B cell (primary cell): ENCODE measurements at regions not wholly inside any gene's neighbourhood (a gene's known extent, or its start where the extent isn't known, plus 50 kb on each side); places are given as distances from the start of the nearest gene placed in this dataset.

ENCODE experiments used
- ATAC-seq: fragments of 200-7000 bp; cut with Tn5 transposase; one replicate; pipeline ENCODE4 v1.10.0; 2021; ENCODE audit warnings: low read depth, mild to moderate bottlenecking, moderate number of reproducible peaks, moderate library complexity
- CTCF ChIA-PET: fragments of 350-600 bp; sonication (Branson Sonifier 250); formaldehyde crosslinking; loops from one replicate; lab custom pipeline; 2021; ENCODE audit warnings: antibody characterized with exemption, inconsistent platforms; lab: Charles Lee
- POLR2A ChIA-PET: fragments of 350-600 bp; sonication (Branson Sonifier 250); formaldehyde crosslinking; loops from one replicate; lab custom pipeline; 2021; ENCODE audit warnings: antibody characterized with exemption; lab: Charles Lee
- DNase-seq: peaks from one replicate; pipeline ENCODE4 v3.0.0; 2013
- H2AFZ ChIP-seq: 2 replicates; pipeline ENCODE4 v1.6.1; 2012; ENCODE audit warnings: mild to moderate bottlenecking, low read depth, low read length; ENCODE audit not compliant: insufficient read depth, poor library complexity, severe bottlenecking
- H3K27ac ChIP-seq, 2 donors: 1 replicate in 1 of 2; 2 replicates in 1 of 2; pipeline ENCODE4 v1.5.1; 2012 to 2013; ENCODE audit warnings: low read length in 2 of 2, mild to moderate bottlenecking in 2 of 2, moderate library complexity in 1 of 2
- H3K27me3 ChIP-seq, 4 experiments: fragments of 200-600 bp in 1 of 4; sonication (generic) in 1 of 4; replicated peaks in 1 of 4; 1 replicate in 2 of 4; 2 replicates in 2 of 4; pipeline versions ENCODE4 v1.6.1 to v1.7.0; 2013 to 2016; ENCODE audit warnings: low read length in 3 of 4, mild to moderate bottlenecking in 2 of 4, mixed read lengths in 1 of 4, moderate library complexity in 1 of 4; ENCODE audit not compliant: insufficient read depth in 4 of 4, control insufficient read depth in 3 of 4; ENCODE audit errors: control extremely low read depth in 1 of 4
- H3K36me3 ChIP-seq, 2 experiments: replicated peaks in 1 of 2; 1 replicate in 1 of 2; 2 replicates in 1 of 2; pipeline versions ENCODE4 v1.6.1 to v1.7.1; 2013; ENCODE audit warnings: low read length in 1 of 2; ENCODE audit not compliant: insufficient read depth in 2 of 2, control insufficient read depth in 1 of 2; ENCODE audit errors: control extremely low read depth in 1 of 2, extremely low read depth in 1 of 2
- H3K4me1 ChIP-seq, 2 donors: fragments of 200-600 bp in 1 of 2; sonication (generic) in 1 of 2; 1 replicate in 1 of 2; 2 replicates in 1 of 2; pipeline versions ENCODE4 v1.5.1 to v1.6.1; 2013 to 2017; ENCODE audit warnings: low read length in 2 of 2; ENCODE audit not compliant: control insufficient read depth in 2 of 2, insufficient read depth in 2 of 2
- H3K4me2 ChIP-seq: replicated peaks from 2 replicates; pipeline ENCODE3; 2012; ENCODE audit warnings: mild to moderate bottlenecking, low read depth, low read length; ENCODE audit not compliant: poor library complexity, severe bottlenecking
- H3K4me3 ChIP-seq, 5 experiments: fragments of 200-600 bp in 1 of 5; sonication (generic) in 1 of 5; 1 replicate in 3 of 5; 2 replicates in 2 of 5; pipeline versions ENCODE4 v1.5.1 to v1.7.0; 2011 to 2016; ENCODE audit warnings: low read length in 4 of 5, mild to moderate bottlenecking in 4 of 5, low read depth in 2 of 5, control low read depth in 1 of 5, moderate library complexity in 1 of 5; ENCODE audit not compliant: insufficient read depth in 1 of 5; ENCODE audit errors: control extremely low read depth in 1 of 5, extremely low read depth in 1 of 5
- H3K79me2 ChIP-seq: fragments of 200-600 bp; sonication (generic); one replicate; pipeline ENCODE4 v1.6.0; 2016; ENCODE audit warnings: low read length; ENCODE audit not compliant: control insufficient read depth, insufficient read depth
- H3K9ac ChIP-seq: fragments of 200-600 bp; sonication (generic); 2 replicates; pipeline ENCODE4 v1.6.1; 2017; ENCODE audit warnings: mild to moderate bottlenecking, low read length, moderate library complexity
- H3K9me3 ChIP-seq, 3 donors: one replicate each; pipeline versions ENCODE4 v1.6.1 to v1.7.1; 2013; ENCODE audit warnings: low read length in 2 of 3; ENCODE audit not compliant: control insufficient read depth in 2 of 3, insufficient read depth in 1 of 3; ENCODE audit errors: control extremely low read depth in 1 of 3
- H4K20me1 ChIP-seq: 2 replicates; pipeline ENCODE4 v1.6.0; 2012; ENCODE audit warnings: mild to moderate bottlenecking, low read length; ENCODE audit not compliant: insufficient read depth, control insufficient read depth, poor library complexity, severe bottlenecking
- H3K27ac Mint-ChIP-seq: one replicate; pipeline ENCODE4 v1.8.0; 2021; ENCODE audit warnings: mixed read lengths
- H3K27me3 Mint-ChIP-seq: one replicate; pipeline ENCODE4 v1.8.0; 2021; ENCODE audit warnings: mixed read lengths
- H3K4me1 Mint-ChIP-seq: one replicate; pipeline ENCODE4 v1.8.0; 2021; ENCODE audit warnings: mixed read lengths
- H3K4me3 Mint-ChIP-seq: one replicate; pipeline ENCODE4 v1.8.0; 2021; ENCODE audit warnings: mixed read lengths
- H3K9me3 Mint-ChIP-seq: one replicate; pipeline ENCODE4 v1.8.0; 2022; ENCODE audit warnings: mixed read lengths; ENCODE audit not compliant: insufficient read depth
- CTCF ChIP-seq: fragments of 200-600 bp; IDR thresholded peaks from one replicate; pipeline ENCODE4 v1.8.0; 2022; ENCODE audit warnings: antibody characterized with exemption, mild to moderate bottlenecking
- EZH2 ChIP-seq: IDR thresholded peaks from 2 replicates; pipeline ENCODE4 v1.6.1; 2012; ENCODE audit warnings: borderline replicate concordance, low read depth, mild to moderate bottlenecking, moderate library complexity, low read length; ENCODE audit not compliant: insufficient read depth, poor library complexity, severe bottlenecking
- whole genome bisulfite sequencing: methylation state at CpG from one replicate; pipeline ENCODE4 v1.1.5; 2013; ENCODE audit warnings: missing lambda C conversion rate; ENCODE audit not compliant: insufficient coverage; 5-methylcytosine and 5-hydroxymethylcytosine counted together
- intact Hi-C: fragments of 100-400 bp; cut with micrococcal nuclease; formaldehyde crosslinking; loops from one replicate; pipeline ENCODE4 v1.10.0; 2022

- Histone ChIP-seq H3K27ac (no peak overlapping the region), H3K9ac (no peak overlapping the region), H3K79me2 (no peaks in the 10 kb centered on the region), H4K20me1 (no peaks in the 10 kb centered on the region), H3K9me3 (no peaks in the 10 kb centered on the region), H3K27me3 (no peaks in the 10 kb centered on the region), H3K36me3 (no peaks in the 10 kb centered on the region), H2AFZ (no peak overlapping the region), H3K4me2 (no peak overlapping the region), H3K4me3 (no peak overlapping the region), H3K4me1 (peaks cover 11 to 23% of the 10 kb centered on the region in 2 donors)
- H3K4me1 Mint-ChIP-seq: peaks cover 47% of the 10 kb centered on the region
- intact Hi-C loops: loop anchor here (1.0 to 10.0 kb wide), 5 partner anchors 23 to 591 kb away; partner anchors contain the start of genes CUL1 and ZNF786
- DNase-seq (peak; percentile 61), ATAC-seq (no peak)
- no peak overlapping the region for H3K27ac Mint-ChIP-seq
- no peaks in the 10 kb centered on the region for H3K27me3 Mint-ChIP-seq
- H3K9me3 Mint-ChIP-seq: no peaks in the 10 kb centered on the region
- CTCF ChIA-PET: interaction anchor here (0.5 to 5.5 kb wide), 14 partner anchors 16 to 562 kb away, joined by 3 to 30 read pairs (median 4); no protein-coding TSS in a partner anchor
- POLR2A ChIA-PET: no interaction called here
- 89% methylated on average over 1 of the region's 3 CpGs for WGBS
- H3K4me3 Mint-ChIP-seq: no peak overlapping the region
- TF ChIP-seq EZH2 (no peak), CTCF (peak; percentile 97)
Measured at GRCh38 chr7:148503900-148504487, 86.6 kb upstream of the C7orf33 start.

- Histone ChIP-seq H2AFZ (no peak overlapping the region), H3K4me3 (no peak overlapping the region), H3K36me3 (no peaks in the 10 kb centered on the region), H3K9me3 (no peaks in the 10 kb centered on the region), H3K27me3 (no peaks in the 10 kb centered on the region), H3K4me1 (peaks cover 11 to 23% of the 10 kb centered on the region in 2 donors), H3K4me2 (no peak overlapping the region), H3K9ac (no peak overlapping the region), H3K27ac (no peak overlapping the region), H3K79me2 (no peaks in the 10 kb centered on the region), H4K20me1 (no peaks in the 10 kb centered on the region)
- no peak for ATAC-seq
- Mint-ChIP-seq H3K27ac (no peak overlapping the region), H3K27me3 (no peaks in the 10 kb centered on the region), H3K9me3 (no peaks in the 10 kb centered on the region), H3K4me1 (peaks cover 44% of the 10 kb centered on the region), H3K4me3 (no peak overlapping the region)
- POLR2A ChIA-PET: no interaction called here
- DNase-seq: no peak
- 87% methylated on average over 5 of the region's 7 CpGs for WGBS
- CTCF ChIA-PET: interaction anchor here (0.6 to 5.5 kb wide), 9 partner anchors 17 to 457 kb away, joined by 3 to 30 read pairs (median 3); no protein-coding TSS in a partner anchor
- TF ChIP-seq CTCF: no peak
- TF ChIP-seq EZH2: no peak
- intact Hi-C loops: loop anchor here (10.0 kb wide), 1 partner anchor 589 kb away; the partner anchor contains the start of gene ZNF786
Measured at GRCh38 chr7:148505645-148506375, 84.8 kb upstream of the C7orf33 start.
